PC-9 (cell line): ENCODE measurements at regions not wholly inside any gene's neighbourhood (a gene's known extent, or its start where the extent isn't known, plus 50 kb on each side); places are given as distances from the start of the nearest gene placed in this dataset.

ENCODE experiments used
- BruUV-seq: library from RNA; stranded (reverse); fragments of 400-500 nt; replicated peaks from 2 replicates; lab custom pipeline; 2021; lab: Mats Ljungman, UMichigan
- CTCF ChIA-PET: fragments of 300-600 bp; sonication (Branson Sonifier 250); formaldehyde crosslinking; loops from one replicate; lab custom pipeline; 2022; ENCODE audit warnings: antibody characterized with exemption; lab: Charles Lee
- POLR2A ChIA-PET: fragments of 300-600 bp; sonication (Branson Sonifier 250); formaldehyde crosslinking; loops from one replicate; lab custom pipeline; 2022; ENCODE audit warnings: antibody characterized with exemption; ENCODE audit not compliant: unreplicated experiment; lab: Charles Lee
- DNase-seq, 2 experiments: peaks; one replicate each; pipeline versions ENCODE4 v3.0.0 to v3.0.0-alpha.2; 2015 to 2022; ENCODE audit warnings: mixed read lengths in 1 of 2
- H2AFZ ChIP-seq: fragments of 200-600 bp; sonication (generic); 2 replicates; pipeline ENCODE4 v1.8.1; 2017; ENCODE audit warnings: antibody characterized with exemption
- H3F3A ChIP-seq: fragments of 200-600 bp; sonication (generic); 2 replicates; pipeline ENCODE4 v1.8.1; 2017; ENCODE audit warnings: antibody characterized with exemption, mild to moderate bottlenecking, low read depth; ENCODE audit not compliant: insufficient read depth
- H3K27ac ChIP-seq: fragments of 200-600 bp; sonication (generic); 2 replicates; pipeline ENCODE4 v1.6.1; 2016; ENCODE audit warnings: mixed run types
- H3K27me3 ChIP-seq: fragments of 200-600 bp; sonication (generic); 2 replicates; pipeline ENCODE4 v1.6.1; 2016; ENCODE audit warnings: low read depth, mixed run types; ENCODE audit not compliant: insufficient read depth
- H3K36me3 ChIP-seq: fragments of 200-600 bp; sonication (generic); 2 replicates; pipeline ENCODE4 v1.6.1; 2016; ENCODE audit warnings: low read depth, mixed run types
- H3K4me1 ChIP-seq: fragments of 200-600 bp; sonication (generic); replicated peaks from 2 replicates; pipeline ENCODE4 v1.6.1; 2016; ENCODE audit warnings: mixed run types; ENCODE audit not compliant: insufficient read depth
- H3K4me2 ChIP-seq: fragments of 200-600 bp; sonication (generic); 2 replicates; pipeline ENCODE4 v1.6.1; 2017; ENCODE audit warnings: mixed run types
- H3K4me3 ChIP-seq: fragments of 200-600 bp; sonication (generic); 2 replicates; pipeline ENCODE4 v1.6.1; 2016; ENCODE audit warnings: mixed run types
- H3K79me2 ChIP-seq: fragments of 200-600 bp; sonication (generic); 2 replicates; pipeline ENCODE4 v1.6.1; 2017; ENCODE audit warnings: low read depth, mixed run types
- H3K9me2 ChIP-seq: fragments of 200-600 bp; sonication (generic); 2 replicates; pipeline ENCODE4 v1.8.1; 2017; ENCODE audit warnings: mild to moderate bottlenecking; ENCODE audit not compliant: insufficient read depth
- H3K9me3 ChIP-seq: fragments of 200-600 bp; sonication (generic); 2 replicates; pipeline ENCODE4 v1.8.1; 2016; ENCODE audit warnings: low read depth; ENCODE audit not compliant: insufficient read depth
- H4K20me1 ChIP-seq: fragments of 200-600 bp; sonication (generic); 2 replicates; pipeline ENCODE4 v1.8.1; 2017; ENCODE audit not compliant: insufficient read depth
- CTCF ChIP-seq: fragments of 200-600 bp; sonication (generic); conservative IDR thresholded peaks from 2 replicates; pipeline ENCODE4 v1.6.1; 2017; ENCODE audit warnings: mixed run types, antibody characterized with exemption, mild to moderate bottlenecking, moderate library complexity
- EZH2 ChIP-seq: fragments of 200-600 bp; sonication (generic); IDR thresholded peaks from 2 replicates; pipeline ENCODE4 v1.8.0; 2017; ENCODE audit warnings: antibody characterized with exemption, low read depth
- intact Hi-C: fragments of 100-400 bp; cut with micrococcal nuclease; formaldehyde crosslinking; loops from one replicate; pipeline ENCODE4 v1.10.0; 2022; ENCODE audit not compliant: unreplicated experiment

GRCh38 chr10:29078919-29079318, 210.0 kb upstream of the LYZL1 start:
- Histone ChIP-seq H2AFZ (no peak overlapping the region), H3F3A (no peaks in the 10 kb centered on the region), H3K27me3 (no peaks in the 10 kb centered on the region), H3K79me2 (no peaks in the 10 kb centered on the region), H4K20me1 (no peaks in the 10 kb centered on the region), H3K27ac (no peak overlapping the region), H3K4me3 (no peak overlapping the region), H3K4me1 (no peaks in the 10 kb centered on the region), H3K9me3 (no peaks in the 10 kb centered on the region), H3K4me2 (no peak overlapping the region), H3K36me3 (no peaks in the 10 kb centered on the region), H3K9me2 (no peaks in the 10 kb centered on the region)
- CTCF ChIA-PET: interaction anchor here (0.5 kb wide), 1 partner anchor 279 kb away, joined by 4 read pairs; no protein-coding TSS in a partner anchor
- BruUV-seq: no TSS peak
- intact Hi-C loops: no loop called here
- TF ChIP-seq CTCF: no peak
- no peak for TF ChIP-seq EZH2
- POLR2A ChIA-PET: no interaction called here
- no peak for DNase-seq

GRCh38 chr10:29081231-29081630, 207.6 kb upstream of the LYZL1 start:
- Histone ChIP-seq H3K27ac (no peak overlapping the region), H3F3A (no peaks in the 10 kb centered on the region), H3K9me3 (no peaks in the 10 kb centered on the region), H4K20me1 (no peaks in the 10 kb centered on the region), H3K4me3 (no peak overlapping the region), H3K27me3 (no peaks in the 10 kb centered on the region), H3K4me2 (no peak overlapping the region), H3K79me2 (no peaks in the 10 kb centered on the region), H3K9me2 (no peaks in the 10 kb centered on the region), H3K36me3 (no peaks in the 10 kb centered on the region), H2AFZ (no peak overlapping the region), H3K4me1 (no peaks in the 10 kb centered on the region)
- no peak for DNase-seq
- ChIA-PET POLR2A (no interaction called here), CTCF (no interaction called here)
- no peak for TF ChIP-seq CTCF
- TF ChIP-seq EZH2: no peak
- intact Hi-C loops: no loop called here
- BruUV-seq: no TSS peak

DNA sequence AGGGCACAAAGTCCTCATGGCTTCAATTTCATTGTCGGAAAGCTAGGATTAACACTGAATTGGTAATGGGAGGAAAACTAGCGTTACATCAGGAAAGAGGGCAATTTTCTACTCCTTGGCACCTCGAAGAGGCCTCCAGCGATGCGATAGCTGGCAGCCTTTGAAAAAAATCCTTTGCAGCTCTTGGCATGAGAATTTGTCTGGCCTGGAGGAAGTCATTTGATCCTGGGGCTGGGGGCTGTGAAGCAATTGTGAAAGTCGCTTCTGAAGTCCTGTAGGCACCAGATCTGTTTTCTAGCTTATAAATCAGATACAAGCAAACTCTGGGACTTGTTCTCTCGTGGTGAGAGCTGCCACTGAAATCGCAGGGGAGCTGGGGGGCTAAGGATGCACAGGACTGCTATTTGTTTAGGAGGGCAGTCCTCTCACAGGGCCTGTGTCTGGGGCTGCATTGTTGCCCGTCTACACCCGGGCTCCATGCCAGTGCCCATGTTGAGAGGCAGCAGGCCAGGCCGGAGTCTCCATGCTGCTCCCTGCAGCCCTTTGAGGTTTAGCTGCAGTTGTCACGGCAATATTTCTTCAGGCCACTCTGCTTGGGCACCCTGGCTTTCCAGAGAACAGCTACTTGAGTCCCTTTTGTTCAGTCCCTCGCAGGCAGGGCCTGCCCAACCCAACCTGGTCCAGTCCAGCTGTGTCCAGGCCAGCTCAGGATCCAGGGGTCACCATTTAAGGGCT, 206.8 kb upstream of the LYZL1 start:
- Histone ChIP-seq H3K27me3 (no peaks in the 10 kb centered on the region), H3K79me2 (no peaks in the 10 kb centered on the region), H3K36me3 (no peaks in the 10 kb centered on the region), H3K4me3 (no peak overlapping the region), H3K4me2 (no peak overlapping the region), H2AFZ (no peak overlapping the region), H3K27ac (no peak overlapping the region), H3K4me1 (no peaks in the 10 kb centered on the region), H3F3A (no peaks in the 10 kb centered on the region), H4K20me1 (no peaks in the 10 kb centered on the region), H3K9me2 (no peaks in the 10 kb centered on the region), H3K9me3 (no peaks in the 10 kb centered on the region)
- DNase-seq: no peak
- intact Hi-C loops: no loop called here
- POLR2A ChIA-PET: no interaction called here
- CTCF ChIA-PET: no interaction called here
- TF ChIP-seq EZH2 (no peak), CTCF (no peak)
- no TSS peak for BruUV-seq
